HEK293 (cell line): ENCODE measurements at regions not wholly inside any gene's neighbourhood (a gene's known extent, or its start where the extent isn't known, plus 50 kb on each side); places are given as distances from the start of the nearest gene placed in this dataset.

ENCODE experiments used
- CTCF ChIA-PET: fragments of 350-600 bp; formaldehyde crosslinking; extraction: SDS; loops from one replicate; lab custom pipeline; 2021; ENCODE audit warnings: antibody characterized with exemption; lab: Yijun Ruan, JAX
- POLR2A ChIA-PET: fragments of 300-600 bp; formaldehyde crosslinking; extraction: SDS; loops from one replicate; lab custom pipeline; 2020; ENCODE audit warnings: antibody characterized with exemption, inconsistent platforms; lab: Yijun Ruan, JAX
- H3K27ac ChIP-seq: fragments of 200-500 bp; sonication (Bioruptor generic); 2 replicates; pipeline ENCODE4 v1.5.1; 2014; ENCODE audit warnings: low read depth, low read length, control low read depth, inconsistent platforms; ENCODE audit errors: extremely low read depth
- H3K36me3 ChIP-seq, 2 experiments: fragments of 200-500 bp in 1 of 2; sonication (Bioruptor generic) in 1 of 2; 1 replicate in 1 of 2; 2 replicates in 1 of 2; pipeline ENCODE4 v1.5.1; 2014 to 2017; ENCODE audit warnings: inconsistent platforms in 2 of 2, low read length in 2 of 2; ENCODE audit not compliant: control insufficient read depth in 2 of 2, insufficient read depth in 1 of 2
- H3K4me1 ChIP-seq: fragments of 200-500 bp; sonication (Bioruptor generic); 2 replicates; pipeline ENCODE4 v1.5.1; 2014; ENCODE audit warnings: mild to moderate bottlenecking, low read length, inconsistent platforms; ENCODE audit not compliant: control insufficient read depth, insufficient read depth
- H3K4me3 ChIP-seq: 2 replicates; pipeline ENCODE4 v1.5.1; 2011; ENCODE audit warnings: low read depth, mild to moderate bottlenecking, control low read depth, low read length, moderate library complexity
- H3K9me3 ChIP-seq: fragments of 200-500 bp; sonication (Bioruptor generic); 2 replicates; pipeline ENCODE4 v1.5.1; 2014; ENCODE audit warnings: low read depth, low read length, inconsistent platforms; ENCODE audit not compliant: control insufficient read depth, insufficient read depth
- GLI2 ChIP-seq: fragments of 450-650 bp; formaldehyde crosslinking; IDR thresholded peaks from 2 replicates; pipeline ENCODE4; 2017; ENCODE audit warnings: missing biosample characterization, missing genetic modification characterization, low read depth, borderline replicate concordance
- GLIS2 ChIP-seq: fragments of 450-650 bp; formaldehyde crosslinking; IDR thresholded peaks from 2 replicates; pipeline ENCODE4 v1.5.1; 2016; ENCODE audit warnings: missing biosample characterization, missing genetic modification characterization
- OVOL3 ChIP-seq: fragments of 450-650 bp; formaldehyde crosslinking; IDR thresholded peaks from 2 replicates; pipeline ENCODE4 v1.5.1; 2016; ENCODE audit warnings: missing biosample characterization, missing genetic modification characterization
- RBAK ChIP-seq: fragments of 450-650 bp; formaldehyde crosslinking; IDR thresholded peaks from 2 replicates; pipeline ENCODE4 v1.5.1; 2016; ENCODE audit warnings: missing biosample characterization, missing genetic modification characterization
- ZBTB1 ChIP-seq: fragments of 450-650 bp; formaldehyde crosslinking; IDR thresholded peaks from 2 replicates; pipeline ENCODE4 v1.5.1; 2016; ENCODE audit warnings: missing biosample characterization, missing genetic modification characterization
- ZBTB17 ChIP-seq: fragments of 450-650 bp; formaldehyde crosslinking; IDR thresholded peaks from 2 replicates; pipeline ENCODE4 v1.5.1; 2016; ENCODE audit warnings: missing biosample characterization, missing genetic modification characterization
- ZFHX2 ChIP-seq: fragments of 450-650 bp; formaldehyde crosslinking; conservative IDR thresholded peaks from 2 replicates; pipeline ENCODE4 v1.5.1; 2016; ENCODE audit warnings: missing biosample characterization, missing genetic modification characterization
- ZIC2 ChIP-seq: fragments of 450-650 bp; formaldehyde crosslinking; IDR thresholded peaks from 2 replicates; pipeline ENCODE4 v1.5.1; 2016; ENCODE audit warnings: missing biosample characterization, missing genetic modification characterization
- ZNF112 ChIP-seq: fragments of 450-650 bp; formaldehyde crosslinking; IDR thresholded peaks from 2 replicates; pipeline ENCODE4 v1.5.0; 2017; ENCODE audit warnings: missing biosample characterization, missing genetic modification characterization
- ZNF121 ChIP-seq: fragments of 450-650 bp; formaldehyde crosslinking; IDR thresholded peaks from 2 replicates; pipeline ENCODE4 v1.5.1; 2016; ENCODE audit warnings: missing biosample characterization, missing genetic modification characterization
- ZNF174 ChIP-seq: fragments of 450-650 bp; formaldehyde crosslinking; IDR thresholded peaks from 2 replicates; pipeline ENCODE4 v1.5.0; 2017; ENCODE audit warnings: missing biosample characterization, mild to moderate bottlenecking, missing genetic modification characterization
- ZNF19 ChIP-seq: fragments of 450-650 bp; formaldehyde crosslinking; IDR thresholded peaks from 2 replicates; pipeline ENCODE4; 2016; ENCODE audit warnings: missing biosample characterization, missing genetic modification characterization, low read depth
- ZNF221 ChIP-seq: fragments of 450-650 bp; formaldehyde crosslinking; IDR thresholded peaks from 2 replicates; pipeline ENCODE4 v1.5.1; 2017; ENCODE audit warnings: missing biosample characterization, missing genetic modification characterization, borderline replicate concordance
- ZNF24 ChIP-seq: fragments of 450-650 bp; formaldehyde crosslinking; IDR thresholded peaks from 2 replicates; pipeline ENCODE4 v1.5.1; 2016; ENCODE audit warnings: missing biosample characterization, missing genetic modification characterization
- ZNF302 ChIP-seq: fragments of 450-650 bp; formaldehyde crosslinking; IDR thresholded peaks from 2 replicates; pipeline ENCODE4 v1.5.1; 2016; ENCODE audit warnings: missing biosample characterization, missing genetic modification characterization, low read depth
- ZNF311 ChIP-seq: fragments of 450-650 bp; formaldehyde crosslinking; IDR thresholded peaks from 2 replicates; pipeline ENCODE4 v1.5.1; 2017; ENCODE audit warnings: missing biosample characterization, missing genetic modification characterization, borderline replicate concordance
- ZNF549 ChIP-seq: fragments of 450-650 bp; IDR thresholded peaks from 2 replicates; pipeline ENCODE4 v1.5.1; 2018; ENCODE audit warnings: missing biosample characterization, missing genetic modification characterization, mild to moderate bottlenecking, inconsistent platforms, moderate library complexity
- ZNF610 ChIP-seq: fragments of 450-650 bp; formaldehyde crosslinking; IDR thresholded peaks from 2 replicates; pipeline ENCODE4 v1.5.1; 2016; ENCODE audit warnings: missing biosample characterization, missing genetic modification characterization, borderline replicate concordance
- ZNF660 ChIP-seq: fragments of 450-650 bp; IDR thresholded peaks from 2 replicates; pipeline ENCODE4 v1.5.1; 2018; ENCODE audit warnings: missing biosample characterization, mild to moderate bottlenecking, missing genetic modification characterization
- ZXDB ChIP-seq: fragments of 450-650 bp; formaldehyde crosslinking; IDR thresholded peaks from 2 replicates; pipeline ENCODE4 v1.5.1; 2016; ENCODE audit warnings: missing biosample characterization, missing genetic modification characterization
- TF ChIP-seq, protein P1 (sequence below): fragments of 450-650 bp; formaldehyde crosslinking; IDR thresholded peaks from 2 replicates; pipeline ENCODE4 v1.5.1; 2016; ENCODE audit warnings: missing biosample characterization, missing genetic modification characterization, borderline replicate concordance
- TF ChIP-seq, protein P2 (sequence below): fragments of 450-650 bp; IDR thresholded peaks from 2 replicates; pipeline ENCODE4 v1.5.1; 2018; ENCODE audit warnings: missing biosample characterization, mild to moderate bottlenecking, missing genetic modification characterization
- TF ChIP-seq, protein P3 (sequence below): fragments of 450-650 bp; formaldehyde crosslinking; IDR thresholded peaks from 2 replicates; pipeline ENCODE4 v1.5.1; 2017; ENCODE audit warnings: missing biosample characterization, missing genetic modification characterization

DNA sequence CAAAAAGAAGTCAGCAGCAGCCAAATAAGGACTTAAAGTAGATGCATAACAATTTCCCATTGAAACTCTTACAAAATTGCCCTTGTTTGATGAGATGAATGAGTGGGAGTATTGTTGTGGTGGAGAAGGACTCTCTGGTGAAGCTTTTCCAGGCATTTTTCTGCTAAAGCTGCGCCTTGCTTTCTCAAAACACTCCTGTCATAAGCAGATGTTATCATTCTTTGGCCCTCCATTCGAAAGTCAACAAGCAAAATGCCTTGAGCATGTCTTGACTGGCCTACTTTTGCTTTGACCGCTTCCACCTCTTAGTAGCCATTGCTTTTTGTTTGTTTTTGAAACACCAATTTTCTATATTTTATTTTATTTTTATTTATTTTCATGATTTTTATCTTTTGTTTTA lies 340.9 kb upstream of the FGF13 start:
- no peaks in the 10 kb centered on the region for H3K9me3 ChIP-seq
- no peaks in the 10 kb centered on the region for H3K4me1 ChIP-seq
- no peaks in the 10 kb centered on the region for H3K36me3 ChIP-seq
- no peak overlapping the region for H3K4me3 ChIP-seq
- ChIA-PET CTCF (no interaction called here), POLR2A (no interaction called here)
- no peak for TF ChIP-seq ZNF610 (tag by site-specific recombination)
- TF ChIP-seq ZBTB17 (tag by site-specific recombination) = no peak
- TF ChIP-seq, protein P1, sequence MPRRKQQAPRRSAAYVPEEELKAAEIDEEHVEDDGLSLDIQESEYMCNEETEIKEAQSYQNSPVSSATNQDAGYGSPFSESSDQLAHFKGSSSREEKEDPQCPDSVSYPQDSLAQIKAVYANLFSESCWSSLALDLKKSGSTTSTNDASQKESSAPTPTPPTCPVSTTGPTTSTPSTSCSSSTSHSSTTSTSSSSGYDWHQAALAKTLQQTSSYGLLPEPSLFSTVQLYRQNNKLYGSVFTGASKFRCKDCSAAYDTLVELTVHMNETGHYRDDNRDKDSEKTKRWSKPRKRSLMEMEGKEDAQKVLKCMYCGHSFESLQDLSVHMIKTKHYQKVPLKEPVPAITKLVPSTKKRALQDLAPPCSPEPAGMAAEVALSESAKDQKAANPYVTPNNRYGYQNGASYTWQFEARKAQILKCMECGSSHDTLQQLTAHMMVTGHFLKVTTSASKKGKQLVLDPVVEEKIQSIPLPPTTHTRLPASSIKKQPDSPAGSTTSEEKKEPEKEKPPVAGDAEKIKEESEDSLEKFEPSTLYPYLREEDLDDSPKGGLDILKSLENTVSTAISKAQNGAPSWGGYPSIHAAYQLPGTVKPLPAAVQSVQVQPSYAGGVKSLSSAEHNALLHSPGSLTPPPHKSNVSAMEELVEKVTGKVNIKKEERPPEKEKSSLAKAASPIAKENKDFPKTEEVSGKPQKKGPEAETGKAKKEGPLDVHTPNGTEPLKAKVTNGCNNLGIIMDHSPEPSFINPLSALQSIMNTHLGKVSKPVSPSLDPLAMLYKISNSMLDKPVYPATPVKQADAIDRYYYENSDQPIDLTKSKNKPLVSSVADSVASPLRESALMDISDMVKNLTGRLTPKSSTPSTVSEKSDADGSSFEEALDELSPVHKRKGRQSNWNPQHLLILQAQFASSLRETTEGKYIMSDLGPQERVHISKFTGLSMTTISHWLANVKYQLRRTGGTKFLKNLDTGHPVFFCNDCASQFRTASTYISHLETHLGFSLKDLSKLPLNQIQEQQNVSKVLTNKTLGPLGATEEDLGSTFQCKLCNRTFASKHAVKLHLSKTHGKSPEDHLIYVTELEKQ (tag by site-specific recombination) = no peak
- TF ChIP-seq ZNF311 (tag by site-specific recombination) = no peak
- no peak for TF ChIP-seq ZBTB1 (tag by site-specific recombination)
- no peak for TF ChIP-seq GLI2 (tag by site-specific recombination)
- no peak for TF ChIP-seq ZNF660
- H3K27ac ChIP-seq = no peak overlapping the region

DNA sequence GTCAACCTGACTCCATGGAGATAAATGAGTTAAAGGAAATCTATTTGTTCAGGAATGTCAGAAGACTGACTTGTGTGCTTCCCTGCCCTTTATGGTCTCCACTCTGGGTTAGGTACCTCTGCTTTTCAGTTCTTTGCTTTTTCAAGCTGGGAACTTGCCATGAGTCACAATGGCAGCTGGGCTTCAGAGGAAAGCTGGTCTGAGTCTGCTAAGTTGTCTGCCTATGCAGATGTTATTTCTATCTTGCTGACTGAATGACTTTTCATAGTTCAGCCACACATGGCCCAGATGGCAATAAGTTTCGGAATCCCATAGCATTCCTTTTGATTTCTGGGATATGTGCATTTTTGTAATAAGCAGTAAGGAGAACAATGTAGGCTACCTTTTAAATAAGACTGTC lies 337.9 kb upstream of the FGF13 start:
- TF ChIP-seq GLIS2 (tag by site-specific recombination) (no peak), ZNF24 (tag by site-specific recombination) (no peak), ZFHX2 (no peak), ZXDB (tag by site-specific recombination) (no peak), ZNF302 (tag by site-specific recombination) (no peak), OVOL3 (tag by site-specific recombination) (no peak), RBAK (no peak), ZIC2 (tag by site-specific recombination) (no peak), ZNF121 (tag by site-specific recombination) (no peak), ZNF112 (tag by site-specific recombination) (no peak), ZNF174 (tag by site-specific recombination) (no peak), ZNF221 (tag by site-specific recombination) (no peak), ZNF549 (tag by site-specific recombination) (no peak), ZNF19 (no peak)
- TF ChIP-seq, protein P2, sequence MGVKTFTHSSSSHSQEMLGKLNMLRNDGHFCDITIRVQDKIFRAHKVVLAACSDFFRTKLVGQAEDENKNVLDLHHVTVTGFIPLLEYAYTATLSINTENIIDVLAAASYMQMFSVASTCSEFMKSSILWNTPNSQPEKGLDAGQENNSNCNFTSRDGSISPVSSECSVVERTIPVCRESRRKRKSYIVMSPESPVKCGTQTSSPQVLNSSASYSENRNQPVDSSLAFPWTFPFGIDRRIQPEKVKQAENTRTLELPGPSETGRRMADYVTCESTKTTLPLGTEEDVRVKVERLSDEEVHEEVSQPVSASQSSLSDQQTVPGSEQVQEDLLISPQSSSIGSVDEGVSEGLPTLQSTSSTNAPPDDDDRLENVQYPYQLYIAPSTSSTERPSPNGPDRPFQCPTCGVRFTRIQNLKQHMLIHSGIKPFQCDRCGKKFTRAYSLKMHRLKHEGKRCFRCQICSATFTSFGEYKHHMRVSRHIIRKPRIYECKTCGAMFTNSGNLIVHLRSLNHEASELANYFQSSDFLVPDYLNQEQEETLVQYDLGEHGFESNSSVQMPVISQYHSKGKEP (tag by site-specific recombination) = no peak
- TF ChIP-seq, protein P3, sequence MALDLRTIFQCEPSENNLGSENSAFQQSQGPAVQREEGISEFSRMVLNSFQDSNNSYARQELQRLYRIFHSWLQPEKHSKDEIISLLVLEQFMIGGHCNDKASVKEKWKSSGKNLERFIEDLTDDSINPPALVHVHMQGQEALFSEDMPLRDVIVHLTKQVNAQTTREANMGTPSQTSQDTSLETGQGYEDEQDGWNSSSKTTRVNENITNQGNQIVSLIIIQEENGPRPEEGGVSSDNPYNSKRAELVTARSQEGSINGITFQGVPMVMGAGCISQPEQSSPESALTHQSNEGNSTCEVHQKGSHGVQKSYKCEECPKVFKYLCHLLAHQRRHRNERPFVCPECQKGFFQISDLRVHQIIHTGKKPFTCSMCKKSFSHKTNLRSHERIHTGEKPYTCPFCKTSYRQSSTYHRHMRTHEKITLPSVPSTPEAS = no peak

More for the DNA sequence above, 337.9 kb upstream of the FGF13 start:
- POLR2A ChIA-PET = no interaction called here
- H3K36me3 ChIP-seq = no peaks in the 10 kb centered on the region
- no peaks in the 10 kb centered on the region for H3K4me1 ChIP-seq
- CTCF ChIA-PET = interaction anchor here (0.6 kb wide), 1 partner anchor 509 kb away, joined by 3 read pairs; no protein-coding TSS in a partner anchor
- 0 out of 2 replicates have a peak, but pooled peaks cover 2% of the 10 kb centered on the region for H3K9me3 ChIP-seq
- H3K4me3 ChIP-seq = no peak overlapping the region
- no peak overlapping the region for H3K27ac ChIP-seq
